Esophagus muscularis mucosa (tissue), 3 donors: ENCODE measurements at regions not wholly inside any gene's neighbourhood (a gene's known extent, or its start where the extent isn't known, plus 50 kb on each side); places are given as distances from the start of the nearest gene placed in this dataset.

Experiments
- POLR2A ChIP-seq: fragments of 450-650 bp; IDR thresholded peaks from one replicate; pipeline ENCODE4 v1.6.1; 2017; ENCODE audit warnings: antibody characterized with exemption, moderate library complexity, mild to moderate bottlenecking, low read depth
- TF ChIP-seq, protein P1 (sequence below), 3 experiments: fragments of 200-600 bp in 2 of 3; fragments of 450-650 bp in 1 of 3; sonication (generic) in 2 of 3; IDR thresholded peaks; one replicate each; pipeline ENCODE4 v1.5.1; 2017 to 2019; ENCODE audit warnings: antibody characterized with exemption in 3 of 3, mild to moderate bottlenecking in 2 of 3, moderate library complexity in 1 of 3

GRCh38 chr1:233844275-233844674 is 60.2 kb upstream of the SLC35F3 start:
- no peak for TF ChIP-seq POLR2A
- TF ChIP-seq, protein P1, sequence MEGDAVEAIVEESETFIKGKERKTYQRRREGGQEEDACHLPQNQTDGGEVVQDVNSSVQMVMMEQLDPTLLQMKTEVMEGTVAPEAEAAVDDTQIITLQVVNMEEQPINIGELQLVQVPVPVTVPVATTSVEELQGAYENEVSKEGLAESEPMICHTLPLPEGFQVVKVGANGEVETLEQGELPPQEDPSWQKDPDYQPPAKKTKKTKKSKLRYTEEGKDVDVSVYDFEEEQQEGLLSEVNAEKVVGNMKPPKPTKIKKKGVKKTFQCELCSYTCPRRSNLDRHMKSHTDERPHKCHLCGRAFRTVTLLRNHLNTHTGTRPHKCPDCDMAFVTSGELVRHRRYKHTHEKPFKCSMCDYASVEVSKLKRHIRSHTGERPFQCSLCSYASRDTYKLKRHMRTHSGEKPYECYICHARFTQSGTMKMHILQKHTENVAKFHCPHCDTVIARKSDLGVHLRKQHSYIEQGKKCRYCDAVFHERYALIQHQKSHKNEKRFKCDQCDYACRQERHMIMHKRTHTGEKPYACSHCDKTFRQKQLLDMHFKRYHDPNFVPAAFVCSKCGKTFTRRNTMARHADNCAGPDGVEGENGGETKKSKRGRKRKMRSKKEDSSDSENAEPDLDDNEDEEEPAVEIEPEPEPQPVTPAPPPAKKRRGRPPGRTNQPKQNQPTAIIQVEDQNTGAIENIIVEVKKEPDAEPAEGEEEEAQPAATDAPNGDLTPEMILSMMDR (IDR thresholded peaks at IDR 0.05), result no peak
